ENCODE measurements at regions not wholly inside any gene's neighbourhood (a gene's known extent, or its start where the extent isn't known, plus 50 kb on each side); places are given as distances from the start of the nearest gene placed in this dataset.

- no peaks in the 10 kb centered on the region for H3K27me3 ChIP-seq
- no peaks in the 10 kb centered on the region for H3K36me3 ChIP-seq
- H3K9ac ChIP-seq (ENCODE audit: low read depth in 2 of 2, low read length in 2 of 2): no peak overlapping the region
- H3K4me1 ChIP-seq: no peaks in the 10 kb centered on the region
- H3K9me3 ChIP-seq: no peaks in the 10 kb centered on the region
- no peak overlapping the region for H3K27ac ChIP-seq
- TF ChIP-seq, protein P1, sequence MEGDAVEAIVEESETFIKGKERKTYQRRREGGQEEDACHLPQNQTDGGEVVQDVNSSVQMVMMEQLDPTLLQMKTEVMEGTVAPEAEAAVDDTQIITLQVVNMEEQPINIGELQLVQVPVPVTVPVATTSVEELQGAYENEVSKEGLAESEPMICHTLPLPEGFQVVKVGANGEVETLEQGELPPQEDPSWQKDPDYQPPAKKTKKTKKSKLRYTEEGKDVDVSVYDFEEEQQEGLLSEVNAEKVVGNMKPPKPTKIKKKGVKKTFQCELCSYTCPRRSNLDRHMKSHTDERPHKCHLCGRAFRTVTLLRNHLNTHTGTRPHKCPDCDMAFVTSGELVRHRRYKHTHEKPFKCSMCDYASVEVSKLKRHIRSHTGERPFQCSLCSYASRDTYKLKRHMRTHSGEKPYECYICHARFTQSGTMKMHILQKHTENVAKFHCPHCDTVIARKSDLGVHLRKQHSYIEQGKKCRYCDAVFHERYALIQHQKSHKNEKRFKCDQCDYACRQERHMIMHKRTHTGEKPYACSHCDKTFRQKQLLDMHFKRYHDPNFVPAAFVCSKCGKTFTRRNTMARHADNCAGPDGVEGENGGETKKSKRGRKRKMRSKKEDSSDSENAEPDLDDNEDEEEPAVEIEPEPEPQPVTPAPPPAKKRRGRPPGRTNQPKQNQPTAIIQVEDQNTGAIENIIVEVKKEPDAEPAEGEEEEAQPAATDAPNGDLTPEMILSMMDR (IDR thresholded peaks at IDR 0.05): no peak
- no peak for DNase-seq
- H3K4me3 ChIP-seq: no peak overlapping the region
- intact Hi-C loops (cut with DNase I): no loop called here
These were observed 1633.5 kb downstream of the SUCLG1 start for GRCh38 chr2:82825410-82826090.

- intact Hi-C loops (cut with DNase I): no loop called here
These were observed 1635.2 kb downstream of the SUCLG1 start for GRCh38 chr2:82823892-82824291.

DNA sequence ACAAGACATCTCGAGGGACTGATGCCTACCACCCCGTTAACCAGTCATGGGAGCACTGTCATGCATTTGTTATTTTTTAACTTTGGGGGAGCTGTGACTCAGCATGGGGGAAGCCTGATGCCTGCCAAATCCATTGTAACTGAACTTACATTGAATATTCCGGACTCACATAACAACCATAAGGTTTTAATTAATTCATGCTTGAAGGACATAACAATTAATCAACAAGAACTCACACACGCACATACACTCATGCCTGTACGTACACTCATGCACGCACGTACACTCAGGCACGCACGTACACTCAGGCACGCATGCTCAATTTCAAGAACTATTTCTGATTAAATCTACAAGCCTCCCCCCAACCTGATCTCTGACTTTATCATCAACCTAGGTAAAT, 1639.1 kb downstream of the SUCLG1 start:
- Histone ChIP-seq H3K27ac (no peak overlapping the region), H3K9ac (ENCODE audit: low read depth in 2 of 2, low read length in 2 of 2) (no peak overlapping the region), H3K36me3 (no peaks in the 10 kb centered on the region), H3K27me3 (no peaks in the 10 kb centered on the region), H3K4me3 (no peak overlapping the region), H3K4me1 (no peaks in the 10 kb centered on the region), H3K9me3 (no peaks in the 10 kb centered on the region)
- DNase-seq: no peak
- intact Hi-C loops (cut with DNase I): no loop called here
- TF ChIP-seq, protein P1 (IDR thresholded peaks at IDR 0.05): no peak

More at GRCh38 chr2:82823892-82824291, 1635.2 kb downstream of the SUCLG1 start:
- no peak for DNase-seq
- H3K36me3 ChIP-seq: no peaks in the 10 kb centered on the region
- H3K27me3 ChIP-seq: no peaks in the 10 kb centered on the region
- H3K9ac ChIP-seq (ENCODE audit: low read depth in 2 of 2, low read length in 2 of 2): no peak overlapping the region
- H3K9me3 ChIP-seq: no peaks in the 10 kb centered on the region
- TF ChIP-seq, protein P1 (IDR thresholded peaks at IDR 0.05): no peak
- H3K4me1 ChIP-seq: no peaks in the 10 kb centered on the region
- no peak overlapping the region for H3K4me3 ChIP-seq
- H3K27ac ChIP-seq: no peak overlapping the region

DNA sequence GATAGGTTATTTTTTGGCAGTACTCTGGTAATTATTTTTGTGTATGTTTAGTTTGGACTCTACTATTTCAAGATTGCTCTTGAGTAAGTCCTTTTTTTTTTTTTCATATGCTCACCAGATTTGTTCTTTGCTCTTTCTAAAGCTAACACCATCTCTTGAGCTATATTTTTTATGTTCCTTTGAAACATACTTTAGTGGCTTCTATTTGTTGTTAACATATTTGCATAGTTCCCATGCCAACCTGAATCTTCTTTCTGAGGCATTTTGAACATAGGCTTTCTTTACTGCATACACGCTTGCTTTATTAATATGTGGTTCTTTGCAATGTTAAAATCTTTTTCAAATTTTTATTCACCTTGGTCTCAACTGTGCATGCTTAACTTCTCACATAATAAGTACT, 1644.9 kb downstream of the SUCLG1 start:
- Histone ChIP-seq H3K4me1 (no peaks in the 10 kb centered on the region), H3K9me3 (no peaks in the 10 kb centered on the region), H3K9ac (ENCODE audit: low read depth in 2 of 2, low read length in 2 of 2) (no peak overlapping the region), H3K36me3 (no peaks in the 10 kb centered on the region), H3K27ac (no peak overlapping the region), H3K4me3 (no peak overlapping the region), H3K27me3 (no peaks in the 10 kb centered on the region)
- TF ChIP-seq, protein P1 (IDR thresholded peaks at IDR 0.05): no peak
- no peak for DNase-seq
- intact Hi-C loops (cut with DNase I): no loop called here

DNA sequence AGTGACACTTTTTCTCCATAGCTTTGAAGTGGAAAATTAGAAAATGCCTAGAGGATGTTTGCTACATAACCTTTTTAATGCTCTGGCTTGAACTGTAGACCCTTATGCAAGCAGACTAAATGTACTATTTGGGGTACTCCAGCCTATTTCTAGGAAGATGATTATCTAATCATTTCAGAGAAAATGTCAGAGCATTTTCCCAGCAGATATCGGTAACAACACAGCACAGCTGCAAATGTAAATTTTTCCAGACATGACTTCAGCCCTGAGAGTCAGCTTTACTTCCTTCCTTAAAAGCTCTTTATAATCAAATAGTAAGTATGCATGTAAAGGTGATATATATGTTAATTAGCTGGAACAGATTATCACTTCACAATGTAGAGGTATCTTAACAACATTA, 1647.1 kb downstream of the SUCLG1 start:
- Histone ChIP-seq H3K27me3 (no peaks in the 10 kb centered on the region), H3K9ac (ENCODE audit: low read depth in 2 of 2, low read length in 2 of 2) (no peak overlapping the region), H3K9me3 (no peaks in the 10 kb centered on the region), H3K4me1 (no peaks in the 10 kb centered on the region), H3K4me3 (no peak overlapping the region), H3K27ac (no peak overlapping the region), H3K36me3 (no peaks in the 10 kb centered on the region)
- TF ChIP-seq, protein P1 (IDR thresholded peaks at IDR 0.05): no peak
- intact Hi-C loops (cut with DNase I): no loop called here
- DNase-seq: no peak
